HG03139 (cell line): ENCODE measurements at regions not wholly inside any gene's neighbourhood (a gene's known extent, or its start where the extent isn't known, plus 50 kb on each side); places are given as distances from the start of the nearest gene placed in this dataset.
A peak's percentile ranks its signal among the peaks of the same experiment; 100 is the strongest.
"Not testable (repeated sequence)": the region's sequence is repeated elsewhere in the genome, so short reads cannot be mapped to it uniquely, and the experiment has no call there.

ENCODE experiments used
- ATAC-seq: cut with Tn5 transposase; IDR thresholded peaks from one replicate; pipeline ENCODE4 v1.9.1; 2021; ENCODE audit not compliant: unreplicated experiment

DNA sequence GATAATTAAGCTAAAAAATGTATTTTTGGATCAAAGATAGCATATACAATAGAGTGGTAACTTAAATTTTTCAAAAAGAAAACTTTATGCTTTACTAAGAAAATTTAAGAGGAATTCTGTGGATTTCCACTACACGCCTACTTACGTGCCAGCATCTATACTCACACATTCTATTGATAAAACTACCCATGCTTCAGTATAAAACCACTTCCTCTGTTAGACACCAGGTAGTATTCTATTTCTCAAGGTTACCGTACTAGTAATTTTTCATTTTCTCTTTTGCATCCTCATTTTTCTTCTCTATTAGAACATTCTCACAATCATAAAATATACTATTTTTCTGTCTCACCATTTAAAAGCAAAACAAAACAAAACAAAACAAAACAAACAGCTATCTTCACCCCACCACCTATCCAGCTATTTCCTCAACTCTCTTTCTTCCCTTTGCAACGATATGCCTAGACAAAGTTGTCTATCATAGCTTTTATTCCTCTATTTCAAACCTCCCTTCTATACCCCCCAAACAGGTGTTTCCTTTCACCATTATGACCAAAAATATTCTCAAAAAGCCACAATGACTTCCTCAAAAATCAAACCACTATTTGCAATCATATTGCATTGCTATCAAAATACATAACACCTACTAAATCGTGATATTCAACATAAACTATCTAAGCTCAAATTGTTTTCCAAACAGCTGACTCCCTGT is 1652.0 kb downstream of the MRPL39 start:
- ATAC-seq = no peak

DNA sequence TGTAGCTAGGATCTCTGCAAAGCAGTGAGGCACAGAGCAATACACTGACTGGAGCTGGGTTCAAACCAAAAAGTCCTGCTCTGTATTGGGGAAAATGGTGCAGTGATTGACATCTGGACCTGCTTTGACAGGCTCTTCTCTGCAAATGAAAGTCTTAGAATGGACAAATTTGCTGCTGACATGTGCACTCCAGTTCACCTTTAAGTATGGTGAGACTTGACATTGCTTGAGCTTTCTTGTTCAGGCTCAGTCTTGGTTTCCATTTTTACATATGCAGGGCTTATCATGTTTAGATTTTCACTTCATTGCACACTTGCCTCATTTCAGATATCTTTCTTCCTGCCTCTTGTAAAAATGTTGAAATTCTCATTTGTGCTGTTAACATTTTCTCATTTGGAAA is 1655.0 kb downstream of the MRPL39 start:
- ATAC-seq = no peak

DNA sequence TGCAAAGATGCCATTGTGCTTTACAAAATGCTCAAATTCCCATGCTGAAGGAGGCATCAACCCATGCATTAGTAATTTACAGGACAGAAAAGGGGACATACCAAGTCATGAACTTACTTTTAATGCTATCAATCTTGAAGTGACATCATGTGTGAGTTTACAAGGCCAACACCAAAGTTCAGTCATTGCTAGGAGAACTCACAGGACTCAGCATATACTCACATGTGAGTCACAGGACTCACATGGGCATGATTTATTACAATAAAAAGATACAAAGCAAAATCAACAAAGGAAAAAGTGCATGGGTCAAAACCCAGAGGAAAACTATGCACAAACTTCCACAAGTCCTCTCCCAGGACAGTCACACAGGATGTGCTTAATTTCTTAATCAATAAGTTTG is 1656.0 kb downstream of the MRPL39 start:
- ATAC-seq = no peak

GRCh38 chr21:23950344-23950743 is 1656.9 kb downstream of the MRPL39 start:
- no peak for ATAC-seq

- no peak for ATAC-seq
Observed at GRCh38 chr21:23949493-23949892, 1657.8 kb downstream of the MRPL39 start.

DNA sequence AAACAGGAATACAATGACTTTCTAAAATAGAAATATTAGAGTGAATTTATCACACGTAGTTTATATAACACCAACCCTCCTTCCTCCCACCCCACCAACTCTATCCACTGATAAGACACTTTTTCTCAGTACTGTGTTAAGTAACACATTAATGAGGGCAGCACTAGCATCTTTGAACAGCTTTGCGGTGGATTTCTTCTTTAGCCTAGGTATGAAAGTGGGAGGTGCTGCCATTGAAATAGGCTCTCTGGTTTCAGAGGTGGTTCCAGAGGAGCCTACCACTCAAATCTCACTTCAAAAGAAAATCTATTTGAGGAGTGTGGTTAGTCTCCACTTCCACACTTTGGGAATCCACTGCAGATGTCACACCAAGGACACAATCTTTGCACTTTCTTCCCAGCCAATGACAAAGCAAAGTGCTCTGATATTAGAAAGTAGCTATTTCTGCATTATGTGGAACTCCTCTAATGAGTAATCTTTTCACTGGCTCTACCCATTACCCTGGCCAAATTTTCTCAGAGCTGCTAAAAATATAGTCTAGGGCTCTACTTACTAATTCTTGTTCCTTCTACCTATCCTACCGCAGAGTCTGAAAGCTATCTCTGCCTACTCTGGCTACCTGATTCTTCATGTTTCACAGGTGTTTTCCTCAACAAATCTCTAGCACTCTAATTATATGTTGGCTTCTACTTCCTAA is 1667.8 kb downstream of the MRPL39 start:
- no peak for ATAC-seq

GRCh38 chr21:23936991-23937390 is 1670.3 kb downstream of the MRPL39 start:
- no peak for ATAC-seq

DNA sequence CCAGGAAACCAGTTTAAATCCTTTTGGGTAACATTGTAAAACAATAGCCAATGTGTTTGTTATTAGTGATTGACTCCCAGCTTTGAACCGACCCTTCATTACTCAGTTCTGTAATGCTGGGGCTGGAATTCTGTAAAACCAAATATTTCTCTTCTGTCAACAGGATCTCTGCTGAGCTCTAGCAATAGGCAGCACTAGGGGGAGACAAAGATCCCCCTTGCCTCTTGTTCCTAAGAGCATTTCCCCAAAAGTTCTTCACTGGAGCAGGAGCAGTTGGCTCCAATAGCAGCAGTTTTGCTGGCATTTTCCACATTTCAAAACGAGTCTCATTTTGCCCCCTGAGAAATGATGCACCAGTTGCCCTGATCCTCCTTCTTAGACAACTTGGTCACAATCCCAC is 1671.1 kb downstream of the MRPL39 start:
- no peak for ATAC-seq

DNA sequence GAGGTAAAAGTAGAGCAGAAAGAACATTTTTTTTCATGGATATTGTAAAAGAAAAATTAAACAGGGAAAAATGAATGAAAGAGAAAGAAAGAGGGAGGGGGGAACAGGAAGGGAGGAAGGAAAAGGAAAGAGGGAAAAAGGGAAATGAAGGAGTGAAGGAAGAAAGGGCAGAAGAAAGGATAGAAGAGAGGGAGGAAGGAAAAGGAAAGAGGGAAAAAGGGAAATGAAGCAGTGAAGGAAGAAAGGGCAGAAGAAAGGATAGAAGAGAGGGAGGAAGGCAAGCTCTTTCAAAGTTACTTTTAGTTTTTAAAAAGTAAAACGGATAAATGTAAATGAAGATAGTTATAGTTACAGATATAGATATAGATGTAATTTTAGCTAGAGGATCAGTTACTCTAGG is 1676.7 kb downstream of the MRPL39 start:
- ATAC-seq = no peak

DNA sequence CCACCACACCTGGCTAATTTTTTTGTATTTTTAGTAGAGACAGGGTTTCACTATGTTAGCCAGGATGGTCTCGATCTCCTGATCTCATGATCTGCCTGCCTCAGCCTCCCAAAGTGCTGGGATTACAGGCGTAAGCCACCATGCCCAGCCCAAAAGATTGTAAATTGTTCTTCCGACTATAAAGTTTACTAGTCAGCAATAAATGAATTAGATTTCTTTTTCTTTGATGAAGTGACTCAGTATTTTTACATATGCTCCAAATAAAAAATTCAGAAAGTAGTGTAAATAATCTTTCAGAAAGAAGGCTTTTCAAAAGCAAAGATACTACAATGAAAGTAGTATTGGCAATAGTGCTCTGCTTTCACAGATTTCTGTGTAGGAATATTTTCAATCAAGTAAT is 1680.9 kb downstream of the MRPL39 start:
- not testable (repeated sequence) for ATAC-seq

- no peak for ATAC-seq
Observed at GRCh38 chr21:23921670-23922418, 1685.4 kb downstream of the MRPL39 start.

DNA sequence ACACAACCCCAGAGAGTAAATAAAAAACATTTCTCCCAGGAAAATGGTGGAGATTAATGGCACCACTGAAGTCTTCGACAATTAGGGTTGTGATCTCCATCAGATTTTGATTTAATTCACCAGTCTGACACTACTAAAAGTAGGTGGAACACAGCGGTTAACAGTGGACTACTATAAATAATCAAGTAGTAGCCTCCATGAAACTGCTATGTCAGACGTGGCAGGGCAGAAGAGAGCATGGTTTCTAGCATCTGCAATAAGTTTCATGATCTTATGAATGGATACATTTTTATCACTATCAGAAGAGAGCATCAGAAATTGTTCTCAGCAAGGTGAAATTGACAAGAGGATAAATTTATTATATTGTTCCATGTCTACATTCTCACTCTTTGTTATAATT is 1706.6 kb downstream of the MRPL39 start:
- ATAC-seq = no peak

- no peak for ATAC-seq
Observed at GRCh38 chr21:23899561-23899960, 1707.7 kb downstream of the MRPL39 start.

DNA sequence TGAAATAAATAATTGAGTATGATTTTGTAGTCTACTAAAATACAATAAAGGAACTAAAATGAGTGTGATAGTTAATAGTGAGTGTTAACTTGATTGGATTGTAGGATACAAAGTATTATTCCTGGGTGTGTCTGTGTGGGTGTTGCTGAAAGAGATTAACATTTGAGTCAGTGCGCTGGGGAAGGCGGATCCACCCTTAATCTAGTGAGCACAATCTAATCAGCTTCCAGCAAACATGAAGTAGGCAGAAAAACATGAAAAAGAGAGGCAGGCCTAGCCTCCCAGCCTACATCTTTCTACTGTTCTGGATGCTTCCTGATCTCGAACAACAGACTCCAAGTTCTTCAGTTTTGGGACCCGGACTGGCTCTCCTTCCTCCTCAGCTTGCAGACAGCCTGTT is 1716.6 kb downstream of the MRPL39 start:
- no peak for ATAC-seq

- ATAC-seq = peak; percentile 86
Observed at GRCh38 chr21:23887725-23888306, 1719.5 kb downstream of the MRPL39 start.

GRCh38 chr21:23886828-23887724 is 1720.2 kb downstream of the MRPL39 start:
- ATAC-seq = no peak

DNA sequence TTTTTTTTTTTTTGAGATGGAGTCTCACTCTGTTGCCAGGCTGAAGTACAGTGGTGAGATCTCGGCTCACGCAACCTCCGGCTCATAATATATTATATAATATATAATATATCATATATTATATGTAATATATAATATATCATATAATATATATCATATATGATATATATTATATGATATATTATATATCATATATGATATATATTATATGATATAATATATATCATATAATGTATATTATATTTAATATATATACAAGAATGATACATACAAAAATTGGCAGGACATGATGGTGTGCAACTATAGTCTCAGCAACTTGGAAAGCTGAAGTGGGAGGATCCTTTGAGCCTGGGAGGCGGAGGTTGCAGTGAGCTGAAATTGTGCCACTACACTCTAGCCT is 1725.5 kb downstream of the MRPL39 start:
- ATAC-seq = no peak

- ATAC-seq = no peak
Observed at GRCh38 chr21:23876925-23877558, 1730.2 kb downstream of the MRPL39 start.

GRCh38 chr21:23874271-23874670 is 1733.0 kb downstream of the MRPL39 start:
- no peak for ATAC-seq

DNA sequence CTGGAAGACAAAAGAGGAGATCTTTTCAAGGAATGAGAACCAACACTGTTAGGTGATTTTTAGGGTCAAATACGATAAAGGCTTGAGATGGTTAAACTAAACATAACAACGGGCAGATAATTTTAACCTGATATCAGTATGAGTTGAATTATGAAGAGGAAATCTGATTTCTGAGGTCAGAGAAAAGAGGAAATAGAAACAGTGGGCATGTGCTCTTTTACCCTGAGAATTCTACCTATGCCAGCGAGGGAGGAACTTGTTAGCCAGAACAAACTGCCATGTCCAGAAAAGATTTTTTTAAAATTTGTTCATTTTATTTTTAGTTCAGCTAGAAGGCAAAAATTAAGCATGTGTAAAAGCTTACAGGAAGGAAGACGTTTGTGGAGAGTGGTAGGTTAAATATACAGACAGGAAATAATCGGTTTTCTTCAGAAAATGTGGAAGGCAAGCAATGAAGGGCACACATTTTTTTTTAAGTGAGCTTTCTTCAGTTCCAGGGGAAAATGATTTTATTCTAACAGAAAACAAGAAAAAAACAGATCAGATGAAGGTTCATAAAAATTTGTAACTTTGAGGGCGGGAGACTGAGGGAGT is 1745.3 kb downstream of the MRPL39 start:
- no peak for ATAC-seq
